NCI-H2227 treated with DMSO at 0.1 percent for 48 hours (cell line): ENCODE measurements at regions not wholly inside any gene's neighbourhood (a gene's known extent, or its start where the extent isn't known, plus 50 kb on each side); places are given as distances from the start of the nearest gene placed in this dataset.
"Not testable (repeated sequence)": the region's sequence is repeated elsewhere in the genome, so short reads cannot be mapped to it uniquely, and the experiment has no call there.

Source experiments
- DNase-seq: peaks from one replicate; lab custom pipeline; 2025; lab: John Stamatoyannopoulos, UW

DNA sequence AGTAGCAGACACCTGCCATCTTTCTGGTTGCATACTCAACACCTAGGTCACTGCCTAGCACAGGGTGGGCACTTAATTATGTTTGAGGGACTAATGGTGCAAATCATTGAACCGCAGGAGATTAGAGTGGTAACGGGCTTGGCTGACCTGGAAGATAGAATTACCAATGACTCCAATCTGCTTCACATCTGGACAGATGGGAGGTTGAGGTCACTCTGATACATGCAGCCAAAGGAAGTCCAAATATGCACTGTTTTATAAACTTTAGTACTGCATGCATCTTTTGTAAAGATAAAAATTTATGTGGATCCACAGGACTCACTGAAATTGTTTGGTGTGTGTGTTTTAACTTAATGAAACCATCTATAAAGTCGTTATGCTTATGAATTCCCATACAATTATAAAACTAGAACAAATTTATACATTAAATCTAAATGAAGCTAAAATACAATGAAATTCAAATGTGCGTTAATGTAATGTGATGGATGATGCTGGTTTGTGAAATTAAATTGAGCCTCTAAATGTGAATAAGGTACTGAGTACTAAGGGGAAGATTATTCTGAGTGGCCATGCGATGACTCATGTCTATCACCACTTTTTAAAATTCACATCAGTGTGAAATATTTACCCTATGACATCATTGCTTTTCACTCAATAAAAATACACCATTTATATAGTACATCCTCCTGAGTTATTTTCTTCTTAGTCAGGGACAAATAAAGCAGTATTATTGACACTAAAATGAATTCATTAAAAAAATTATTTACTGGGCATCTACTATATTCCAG, 224.7 kb upstream of the FAM78B start:
- no peak for DNase-seq

DNA sequence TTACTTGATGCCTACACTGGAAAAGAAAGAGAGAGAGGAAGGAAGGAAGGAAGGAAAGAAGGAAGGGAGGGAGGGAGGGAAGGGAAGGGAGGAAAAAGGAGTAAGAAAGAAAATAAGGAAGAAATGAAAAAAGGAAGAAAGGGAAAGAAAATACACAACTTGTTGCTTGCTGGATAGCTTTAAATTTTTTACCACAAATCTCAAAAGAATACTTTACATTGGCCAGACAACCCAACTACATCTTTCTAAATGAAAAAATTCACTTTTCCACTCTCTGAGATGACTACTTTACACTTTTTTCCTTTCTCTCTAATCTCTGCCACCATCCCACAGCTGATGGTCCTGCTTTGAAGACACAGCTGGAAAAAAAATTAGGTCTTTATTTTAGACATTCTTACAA, 228.9 kb upstream of the FAM78B start:
- DNase-seq = no peak

DNA sequence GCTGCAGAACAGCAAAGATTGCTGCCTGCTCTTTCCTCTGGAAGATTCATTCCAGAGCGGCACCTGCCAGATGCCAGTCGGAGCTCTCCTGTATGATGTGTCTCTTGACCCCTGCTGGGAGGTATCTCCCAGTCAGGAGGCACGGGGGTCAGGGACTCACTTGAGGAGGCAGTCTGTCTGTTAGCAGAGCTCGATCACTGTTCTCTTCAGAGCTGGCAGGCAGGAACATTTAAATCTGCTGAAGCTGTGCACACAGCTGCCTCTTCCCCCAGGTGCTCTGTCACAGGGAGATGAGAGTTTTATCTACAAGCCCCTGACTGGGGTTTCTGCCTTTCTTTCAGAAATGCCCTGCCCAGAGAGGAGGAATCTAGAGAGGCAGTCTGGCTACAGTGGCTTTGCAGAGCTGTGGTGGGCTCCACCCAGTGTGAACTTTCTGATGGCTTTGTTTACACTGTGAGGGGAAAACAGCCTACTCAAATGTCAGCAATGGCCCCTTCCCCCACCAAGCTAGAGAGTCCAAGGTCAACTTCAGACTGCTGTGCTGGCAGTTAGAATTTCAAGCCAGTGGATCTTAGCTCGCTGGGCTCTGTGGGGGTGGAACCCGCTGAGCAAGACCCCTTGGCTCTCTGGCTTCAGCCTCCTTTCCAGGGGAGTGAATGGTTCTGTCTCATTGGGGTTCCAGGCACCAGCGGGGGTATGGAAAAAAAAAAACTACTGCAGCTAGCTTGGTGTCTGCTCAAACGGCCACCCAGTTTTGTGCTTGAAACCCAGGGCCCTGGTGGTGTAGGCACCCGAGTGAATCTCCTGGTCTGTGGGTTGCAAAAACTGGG, 242.7 kb upstream of the FAM78B start:
- DNase-seq = not testable (repeated sequence)

DNA sequence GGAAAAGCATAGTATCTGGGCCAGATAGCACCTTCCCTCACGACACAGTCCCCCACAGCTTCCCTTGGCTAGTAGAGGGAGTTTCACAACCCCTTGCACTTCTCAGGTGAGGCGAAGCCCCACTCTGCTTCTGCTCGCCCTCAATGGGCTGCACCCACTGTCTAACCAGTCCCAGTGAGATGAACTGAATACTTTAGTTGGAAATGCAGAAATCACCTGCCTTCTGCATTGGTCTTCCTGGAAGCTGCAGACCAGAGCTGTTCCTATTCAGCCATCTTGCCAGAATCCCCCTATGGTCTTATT, 243.2 kb upstream of the FAM78B start:
- DNase-seq = no peak

DNA sequence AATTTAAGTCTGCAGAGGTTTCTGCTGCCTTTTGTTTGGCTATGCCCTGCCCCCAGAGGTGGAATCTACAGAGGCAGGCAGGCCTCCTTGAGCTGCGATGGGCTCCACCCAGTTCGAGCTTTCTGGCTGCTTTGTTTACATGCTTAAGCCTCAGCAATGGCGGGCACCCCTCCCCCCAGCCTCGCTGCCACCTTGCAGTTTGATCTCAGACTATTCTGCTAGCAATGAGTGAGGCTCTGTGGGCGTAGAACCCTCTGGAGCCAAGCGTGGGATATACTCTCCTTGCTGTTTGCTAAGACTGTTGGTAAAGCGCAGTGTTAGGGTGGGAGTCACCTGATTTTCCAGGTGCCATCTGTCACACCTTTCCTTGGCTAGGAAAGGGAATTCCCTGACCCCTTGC, 250.0 kb upstream of the FAM78B start:
- DNase-seq = not testable (repeated sequence)

DNA sequence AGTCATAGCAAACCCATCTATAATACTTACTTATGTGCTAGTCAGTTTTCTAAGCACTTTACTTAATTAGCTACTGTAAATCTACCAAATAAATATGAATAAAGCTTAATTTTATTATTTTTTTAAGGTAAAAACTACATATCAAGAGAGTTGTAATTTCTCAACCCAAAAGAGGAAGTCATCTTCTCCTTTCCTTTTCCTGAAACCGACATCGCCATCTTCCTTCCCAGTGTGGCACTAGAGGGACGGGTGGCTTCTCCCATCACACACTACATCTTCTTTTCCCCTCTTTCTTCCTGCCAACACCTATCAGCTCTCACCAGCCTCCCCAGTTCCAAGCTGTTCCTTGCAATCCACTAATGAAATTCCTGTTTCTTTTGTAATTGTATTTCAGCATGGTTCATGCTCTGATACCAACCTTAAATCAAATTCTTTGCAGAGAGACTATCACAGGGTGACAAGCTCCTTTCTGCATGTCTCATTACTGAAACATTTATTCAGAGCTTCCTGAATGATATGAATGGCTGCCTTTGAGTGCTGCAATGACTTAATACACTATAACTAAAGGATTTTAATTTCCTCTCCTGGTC, 251.6 kb upstream of the FAM78B start:
- DNase-seq = no peak

DNA sequence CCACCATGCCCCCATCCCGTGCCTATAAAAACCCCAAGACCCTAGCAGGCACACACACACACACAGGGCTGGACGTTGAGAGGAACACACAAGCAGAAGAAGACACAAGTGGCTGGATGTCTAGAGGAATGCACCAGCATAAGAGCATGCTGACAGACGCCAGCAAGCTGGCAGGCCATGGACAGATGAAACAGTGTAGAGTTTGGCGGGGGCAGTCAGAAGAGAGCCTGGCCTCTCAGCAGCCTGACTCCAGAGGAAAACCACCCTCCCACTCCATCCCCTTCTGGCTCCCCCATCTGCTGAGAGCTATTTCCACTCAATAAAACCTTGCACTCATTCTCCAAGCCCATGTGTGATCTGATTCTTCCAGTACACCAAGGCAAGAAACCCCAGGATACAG, 255.8 kb upstream of the FAM78B start:
- DNase-seq = not testable (repeated sequence)

DNA sequence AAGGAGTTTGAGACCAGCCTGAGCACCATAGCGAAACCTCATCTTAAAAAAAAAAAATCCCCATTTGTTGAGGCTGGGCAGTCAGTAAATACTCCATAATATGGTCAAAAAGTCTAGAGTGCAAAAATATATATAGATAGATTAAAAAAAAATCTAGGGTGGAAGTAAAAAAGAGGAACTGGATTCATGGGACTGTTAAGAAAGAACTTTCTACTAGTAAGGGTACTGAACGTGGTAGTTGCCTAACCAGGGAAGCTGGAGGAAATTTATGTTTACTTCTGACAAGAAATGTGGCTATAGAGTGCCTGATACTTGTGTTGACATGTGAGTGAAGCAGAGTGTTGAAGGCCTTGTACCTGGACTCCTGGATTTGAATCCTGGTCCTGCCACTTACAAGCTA, 265.9 kb upstream of the FAM78B start:
- no peak for DNase-seq

DNA sequence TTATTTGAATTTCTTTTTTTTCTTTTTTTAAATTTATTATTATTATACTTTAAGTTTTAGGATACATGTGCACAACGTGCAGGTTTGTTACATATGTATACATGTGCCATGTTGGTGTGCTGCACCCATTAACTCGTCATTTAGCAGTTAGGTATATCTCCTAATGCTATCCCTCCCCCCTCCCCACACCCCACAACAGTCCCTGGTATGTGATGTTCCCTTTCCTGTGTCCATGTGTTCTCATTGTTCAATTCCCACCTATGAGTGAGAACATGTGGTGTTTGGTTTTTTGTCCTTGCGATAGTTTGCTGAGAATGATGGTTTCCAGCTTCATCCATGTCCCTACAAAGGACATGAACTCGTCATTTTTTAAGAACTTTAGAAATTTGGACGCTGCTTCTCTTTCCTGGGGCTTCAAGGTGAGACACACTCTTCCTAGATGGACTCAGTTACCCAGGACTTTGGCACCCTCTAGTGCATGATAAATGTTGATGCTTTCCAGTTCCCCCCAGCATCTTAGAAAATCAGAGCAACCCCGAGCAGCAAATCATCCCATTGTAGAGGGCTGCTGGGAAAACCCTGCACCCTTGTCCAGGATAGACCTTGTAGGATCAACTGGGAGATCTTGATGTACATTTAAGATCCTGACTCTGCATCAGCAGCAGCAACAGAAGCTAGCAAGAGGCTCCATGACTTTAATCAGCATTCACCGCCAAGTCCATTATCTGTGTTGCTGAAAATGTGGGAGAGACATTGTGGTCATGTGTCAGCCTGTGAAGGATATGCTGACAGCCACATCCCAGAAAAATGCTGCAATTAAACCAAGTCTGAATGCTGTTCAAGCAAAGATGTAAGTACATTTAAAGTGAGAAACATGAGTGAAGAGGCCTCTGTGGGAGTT, 266.9 kb upstream of the FAM78B start:
- DNase-seq = not testable (repeated sequence)

DNA sequence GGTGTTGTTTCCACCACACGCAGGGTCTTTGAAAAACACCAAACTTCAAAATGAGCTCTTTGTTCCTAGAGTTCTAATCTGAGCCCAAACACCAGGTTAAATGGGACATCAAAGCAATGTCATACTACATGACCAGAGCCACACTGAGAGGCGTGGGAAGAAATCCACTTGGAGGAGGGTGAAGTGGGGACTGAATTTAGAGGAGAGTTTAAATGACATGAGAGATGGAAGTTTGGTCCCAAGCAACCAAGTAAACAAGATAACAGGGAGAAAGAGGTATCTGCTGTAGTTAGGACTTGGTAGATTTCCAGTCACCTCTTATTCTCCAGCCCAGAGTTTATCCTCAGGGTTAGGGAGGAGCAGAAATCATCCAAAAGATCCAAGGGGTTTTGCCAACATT, 290.9 kb upstream of the FAM78B start:
- DNase-seq = no peak

DNA sequence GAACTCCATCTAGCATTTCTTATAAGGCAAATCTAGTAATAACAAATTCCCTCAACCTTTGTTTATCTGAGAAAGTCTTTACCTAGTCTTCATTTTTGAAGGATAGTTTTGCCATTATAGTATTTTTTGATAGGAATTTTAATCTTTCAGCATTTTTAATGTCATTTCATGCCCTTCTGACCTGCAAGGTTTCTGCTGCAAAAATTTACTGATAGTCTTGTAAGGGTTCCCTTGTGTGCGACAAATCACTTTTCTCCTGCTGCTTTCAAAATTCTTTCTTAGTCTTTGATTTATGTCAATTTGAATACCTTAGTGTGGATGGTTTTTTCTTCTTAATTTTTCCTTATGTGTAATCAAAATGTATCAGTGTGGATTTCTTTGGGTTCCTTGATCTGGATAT, 297.5 kb upstream of the FAM78B start:
- no peak for DNase-seq

DNA sequence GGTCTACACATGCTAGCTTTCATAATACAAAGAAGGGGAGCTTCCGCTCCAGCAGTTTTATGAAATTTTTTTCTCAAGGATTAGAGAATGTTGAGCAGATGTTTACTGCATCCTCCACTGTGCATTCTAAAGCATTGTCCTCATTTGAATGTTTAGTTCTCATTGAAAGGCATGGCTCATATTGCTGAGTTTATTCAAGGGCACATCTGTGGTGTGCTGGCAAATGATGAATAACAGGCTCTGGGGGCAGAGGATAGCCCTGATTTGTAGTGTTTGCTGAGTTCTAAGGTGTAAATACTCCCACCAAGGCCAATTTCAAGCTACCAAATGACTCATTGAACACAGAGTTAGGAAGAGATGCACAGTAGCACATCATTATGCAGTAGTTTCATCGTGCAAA, 303.2 kb upstream of the FAM78B start:
- no peak for DNase-seq

DNA sequence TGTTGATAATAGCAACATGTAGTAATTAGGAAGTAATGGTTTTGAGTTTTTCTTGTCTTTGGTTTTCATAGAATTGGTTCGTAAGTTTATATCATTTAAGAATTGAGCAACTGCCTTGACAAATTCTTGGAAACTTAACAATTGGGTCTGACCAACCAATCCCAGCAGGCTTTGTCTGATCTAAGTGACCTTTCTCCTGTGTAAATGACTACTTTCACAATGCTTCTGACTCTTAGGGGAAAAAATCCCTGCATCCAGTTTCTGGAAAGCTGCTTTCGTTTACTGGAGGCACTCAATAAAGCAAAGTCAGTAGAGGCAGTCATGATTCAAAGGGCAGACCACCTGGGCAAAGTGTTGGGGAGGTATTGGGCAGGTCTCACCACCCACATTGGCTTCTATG, 303.6 kb upstream of the FAM78B start:
- no peak for DNase-seq

DNA sequence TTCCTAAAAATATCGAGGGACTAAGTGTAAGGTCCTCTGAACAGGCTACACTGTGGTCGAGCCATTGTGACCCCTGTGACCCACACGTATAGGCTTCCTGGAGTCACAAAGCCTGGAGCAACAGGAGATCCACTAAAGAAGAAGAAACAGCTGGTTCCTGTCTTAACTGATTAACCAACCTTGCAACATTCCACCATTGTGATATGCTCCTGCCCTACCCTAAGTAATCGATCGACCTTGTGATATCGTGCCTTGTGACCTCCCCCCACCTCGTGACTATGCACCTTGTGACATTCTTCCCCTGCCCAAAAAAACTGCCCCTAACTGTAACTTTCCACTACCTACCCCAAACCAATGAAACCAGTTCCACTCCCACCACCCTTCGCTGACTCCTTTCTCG, 304.6 kb upstream of the FAM78B start:
- DNase-seq = no peak

DNA sequence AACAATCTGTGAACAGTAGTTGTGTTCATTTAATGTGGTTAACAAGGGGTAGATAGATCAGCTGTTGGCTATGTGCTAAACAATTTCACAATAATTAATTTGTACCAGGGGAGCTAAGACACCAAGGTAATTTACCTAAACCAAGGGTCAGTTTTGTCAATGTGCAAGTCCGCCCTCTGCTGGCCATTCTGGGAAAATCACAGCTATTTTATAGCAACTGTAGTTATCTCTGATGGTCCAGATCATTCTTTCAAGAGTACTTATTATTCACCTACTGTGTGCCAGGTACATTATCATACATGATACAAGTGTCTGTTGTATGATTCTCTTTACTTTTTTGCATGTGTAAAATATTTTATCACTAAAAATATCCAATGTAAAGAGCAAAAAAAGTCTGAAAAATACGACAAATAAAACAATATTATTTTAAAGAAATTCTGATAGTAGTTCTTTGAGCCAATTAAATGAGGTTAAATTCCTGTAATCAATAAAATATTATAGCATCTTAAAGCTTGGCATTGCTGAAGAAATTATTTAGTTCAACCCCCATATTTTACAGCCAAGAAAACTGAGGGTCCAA, 312.3 kb upstream of the FAM78B start:
- no peak for DNase-seq

DNA sequence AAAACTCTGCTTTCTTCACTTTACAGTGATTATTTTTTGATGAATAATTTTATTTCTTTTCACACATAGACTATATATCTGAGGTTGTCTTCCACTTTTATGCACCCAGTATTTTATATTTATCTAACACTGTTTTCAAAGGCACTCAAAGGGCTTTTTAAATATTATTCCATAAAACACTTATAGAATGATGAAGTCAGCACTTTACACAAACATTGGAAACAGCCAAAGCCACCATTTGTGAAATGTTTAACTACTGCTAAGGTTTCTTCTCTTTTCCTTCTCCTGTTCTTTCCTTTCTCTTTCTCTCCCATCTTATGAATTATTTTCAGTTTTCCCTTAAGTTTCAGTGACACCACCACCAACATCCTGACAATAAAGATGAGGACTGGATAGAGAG, 317.7 kb upstream of the FAM78B start:
- DNase-seq = no peak

DNA sequence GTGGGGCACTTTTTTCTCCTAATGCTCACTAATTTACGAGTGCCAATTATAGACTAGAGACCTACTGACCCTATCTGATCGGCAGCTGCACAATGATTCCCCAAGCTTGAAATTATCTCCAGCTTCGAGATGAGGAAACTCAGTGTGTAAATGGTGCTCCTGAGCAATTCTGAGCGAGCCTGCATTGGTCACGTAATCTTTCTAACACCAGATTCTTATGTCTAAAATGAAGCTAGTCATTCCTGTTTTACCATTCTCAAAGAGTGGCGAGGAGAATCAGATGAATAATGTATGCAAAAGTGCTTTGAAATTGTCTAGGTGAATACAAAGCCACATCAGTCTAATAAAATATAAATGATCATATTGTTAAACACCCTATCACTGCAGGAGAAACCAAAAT, 318.1 kb upstream of the FAM78B start:
- DNase-seq = no peak

DNA sequence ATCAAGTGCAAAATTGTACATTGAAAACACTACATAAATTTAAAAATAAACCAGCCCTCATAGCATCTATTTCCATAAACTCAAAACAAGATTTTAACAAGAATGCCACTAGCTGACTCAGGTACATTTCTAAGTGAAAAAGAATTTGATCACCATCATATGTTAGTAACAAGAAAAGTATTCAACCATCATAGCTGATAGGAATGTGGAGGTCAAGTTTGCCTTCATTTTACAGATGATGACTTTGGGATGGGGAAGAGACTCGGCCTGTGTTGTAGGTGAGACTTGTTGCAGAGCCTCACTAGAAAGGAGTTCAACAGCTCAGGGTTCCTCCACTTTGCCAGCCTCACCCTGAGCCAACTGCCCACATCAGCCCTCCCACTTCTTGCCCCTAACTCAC, 318.8 kb upstream of the FAM78B start:
- DNase-seq = no peak

DNA sequence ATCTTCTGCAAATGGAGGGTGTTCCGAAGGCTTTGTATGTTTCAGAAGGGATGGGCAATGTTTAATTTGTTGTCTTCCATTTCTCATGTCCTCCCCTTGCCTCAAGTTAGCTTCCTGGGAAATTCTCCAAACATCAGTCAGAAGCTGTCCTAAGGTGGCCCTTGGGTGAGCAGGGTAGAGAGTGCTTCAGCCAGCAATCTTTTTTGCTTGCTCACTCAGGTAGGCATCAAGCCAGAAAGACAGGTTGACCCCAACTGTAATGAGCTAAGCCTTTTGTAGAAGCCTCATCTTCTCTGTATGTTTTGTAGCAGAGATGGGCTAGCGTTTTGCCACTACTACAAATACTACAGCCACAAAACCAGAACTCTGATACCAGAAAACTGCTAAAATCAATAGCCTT, 321.5 kb upstream of the FAM78B start:
- no peak for DNase-seq

DNA sequence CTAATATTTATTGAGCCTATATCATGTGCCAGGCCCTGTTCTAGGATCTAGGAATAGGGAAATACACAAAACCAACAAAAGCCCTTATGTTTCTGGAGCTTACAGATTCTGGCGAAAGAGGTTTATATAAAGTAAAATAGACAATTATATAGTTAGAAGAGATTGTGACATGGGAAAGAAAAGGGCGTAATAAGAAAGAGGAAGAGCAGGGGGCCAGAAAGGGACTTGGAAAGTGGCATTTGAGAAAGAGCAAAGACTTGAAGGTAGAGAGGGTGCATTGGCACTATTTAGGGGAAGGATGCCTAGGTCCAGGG, 322.5 kb upstream of the FAM78B start:
- no peak for DNase-seq

DNA sequence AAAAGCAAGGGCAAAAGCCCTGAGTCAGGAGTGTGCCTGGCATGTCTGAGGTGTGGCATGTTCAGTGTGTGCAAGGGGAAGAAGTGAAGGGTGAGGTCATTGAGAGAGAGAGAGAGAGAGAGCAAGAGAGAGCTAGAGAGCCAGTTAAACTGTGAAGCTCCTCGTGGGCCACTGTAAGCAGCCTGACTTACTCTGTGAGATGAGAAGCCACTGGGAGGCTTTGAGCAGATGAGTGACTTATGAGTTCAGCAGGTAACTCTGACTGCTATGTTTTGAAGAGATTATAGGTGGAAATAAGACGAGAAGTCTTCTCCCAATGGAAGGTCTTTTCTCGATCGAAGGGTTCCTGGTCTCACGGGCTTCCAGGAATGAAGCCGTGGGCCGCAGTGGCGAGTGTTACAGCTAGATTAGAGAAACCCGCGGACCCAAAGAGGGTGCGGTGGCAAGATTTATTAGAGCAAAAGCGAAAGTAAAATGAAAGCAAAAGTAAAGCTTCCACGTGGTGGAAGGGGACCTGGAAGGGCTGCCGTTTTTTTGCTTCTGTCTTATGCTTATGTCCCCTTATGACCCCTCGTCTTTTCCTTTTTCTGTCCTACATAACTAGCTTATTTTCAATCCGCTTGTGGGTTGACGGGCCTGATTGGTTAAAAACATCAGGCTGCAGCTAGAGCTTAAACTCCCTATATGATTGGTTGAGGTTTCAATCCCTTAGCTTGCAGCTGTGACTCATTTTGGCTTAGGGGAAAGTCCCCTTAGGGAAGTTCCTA, 323.1 kb upstream of the FAM78B start:
- peak; percentile 59 for DNase-seq
